Liver (tissue), 3 donors: ENCODE measurements at regions not wholly inside any gene's neighbourhood (a gene's known extent, or its start where the extent isn't known, plus 50 kb on each side); places are given as distances from the start of the nearest gene placed in this dataset.

ENCODE experiments used
- EGR1 ChIP-seq, 2 donors: IDR thresholded peaks; 2 replicates each; pipeline ENCODE4 v1.6.1; 2016 to 2018; ENCODE audit warnings: antibody characterized with exemption in 2 of 2, low read depth in 2 of 2
- GABPA ChIP-seq, 2 donors: IDR thresholded peaks in 1 of 2; conservative IDR thresholded peaks in 1 of 2; 2 replicates each; pipeline ENCODE4 v1.6.1; 2016; ENCODE audit warnings: antibody characterized with exemption in 2 of 2, mild to moderate bottlenecking in 1 of 2, moderate library complexity in 1 of 2
- HNF4G ChIP-seq: IDR thresholded peaks from 2 replicates; pipeline ENCODE4 v1.6.1; 2016; ENCODE audit warnings: antibody characterized with exemption
- JUND ChIP-seq, 2 donors: IDR thresholded peaks; 2 replicates each; pipeline ENCODE4 v1.6.1; 2016; ENCODE audit warnings: antibody characterized with exemption in 2 of 2
- MAX ChIP-seq: IDR thresholded peaks from 2 replicates; pipeline ENCODE4 v1.6.1; 2016; ENCODE audit warnings: antibody characterized with exemption
- RAD21 ChIP-seq, 2 donors: IDR thresholded peaks; 2 replicates each; pipeline ENCODE4 v1.6.1; 2016; ENCODE audit warnings: antibody characterized with exemption in 2 of 2, mild to moderate bottlenecking in 2 of 2
- RXRA ChIP-seq, 2 donors: IDR thresholded peaks; 2 replicates each; pipeline ENCODE4 v1.6.1; 2017 to 2018; ENCODE audit warnings: antibody characterized with exemption in 2 of 2, mild to moderate bottlenecking in 1 of 2
- SP1 ChIP-seq: IDR thresholded peaks from 2 replicates; pipeline ENCODE4 v1.6.1; 2018; ENCODE audit warnings: antibody characterized with exemption, mild to moderate bottlenecking
- TAF1 ChIP-seq: conservative IDR thresholded peaks from 2 replicates; pipeline ENCODE4 v1.6.1; 2016; ENCODE audit warnings: antibody characterized with exemption, mild to moderate bottlenecking
- YY1 ChIP-seq: IDR thresholded peaks from 2 replicates; pipeline ENCODE4 v1.6.1; 2016; ENCODE audit warnings: antibody characterized with exemption, mild to moderate bottlenecking
- TF ChIP-seq, protein P1 (sequence below): IDR thresholded peaks from 2 replicates; pipeline ENCODE4 v1.6.1; 2016; ENCODE audit warnings: antibody characterized with exemption, mild to moderate bottlenecking
- TF ChIP-seq, protein P2 (sequence below): fragments of 150-350 bp; IDR thresholded peaks from 2 replicates; pipeline ENCODE4 v1.5.1; 2017; ENCODE audit warnings: improper control_type of control experiment, low read depth, low read length; ENCODE audit not compliant: missing input control
- TF ChIP-seq, protein P3 (sequence below): IDR thresholded peaks from 2 replicates; pipeline ENCODE4 v1.6.1; 2016; ENCODE audit warnings: antibody characterized with exemption
- donor health status: healthy.
- donor health status: healthy.

DNA sequence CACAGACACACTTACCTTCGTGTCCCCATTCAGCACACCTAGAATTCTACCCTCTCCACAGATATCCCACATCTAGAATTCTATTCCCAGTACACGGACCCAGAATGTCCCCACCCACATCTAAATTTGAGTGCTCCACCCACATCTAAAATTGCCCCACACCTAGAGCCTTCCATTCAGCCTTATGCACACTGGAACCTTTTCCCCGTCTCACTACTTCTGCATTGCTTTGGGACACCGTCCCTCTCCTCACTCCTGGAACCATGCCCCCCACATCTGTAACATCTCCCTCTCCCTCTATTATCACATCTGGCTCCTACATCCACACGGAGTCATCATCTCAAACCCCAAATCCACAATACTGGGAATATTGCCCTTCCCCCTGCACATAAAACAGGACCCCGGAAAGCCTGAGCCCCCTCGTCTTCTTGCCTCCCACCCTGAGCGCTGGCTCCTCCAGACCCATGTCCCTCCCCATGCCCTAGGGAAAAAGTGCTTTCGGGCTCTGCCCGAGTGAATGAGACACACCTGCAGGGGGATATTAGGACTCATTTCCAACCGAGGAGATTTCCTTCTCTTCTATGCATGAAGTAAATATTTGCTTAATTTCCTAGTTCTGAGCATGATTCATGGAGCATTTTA, 125.8 kb upstream of the UNC5B start:
- TF ChIP-seq, protein P1, sequence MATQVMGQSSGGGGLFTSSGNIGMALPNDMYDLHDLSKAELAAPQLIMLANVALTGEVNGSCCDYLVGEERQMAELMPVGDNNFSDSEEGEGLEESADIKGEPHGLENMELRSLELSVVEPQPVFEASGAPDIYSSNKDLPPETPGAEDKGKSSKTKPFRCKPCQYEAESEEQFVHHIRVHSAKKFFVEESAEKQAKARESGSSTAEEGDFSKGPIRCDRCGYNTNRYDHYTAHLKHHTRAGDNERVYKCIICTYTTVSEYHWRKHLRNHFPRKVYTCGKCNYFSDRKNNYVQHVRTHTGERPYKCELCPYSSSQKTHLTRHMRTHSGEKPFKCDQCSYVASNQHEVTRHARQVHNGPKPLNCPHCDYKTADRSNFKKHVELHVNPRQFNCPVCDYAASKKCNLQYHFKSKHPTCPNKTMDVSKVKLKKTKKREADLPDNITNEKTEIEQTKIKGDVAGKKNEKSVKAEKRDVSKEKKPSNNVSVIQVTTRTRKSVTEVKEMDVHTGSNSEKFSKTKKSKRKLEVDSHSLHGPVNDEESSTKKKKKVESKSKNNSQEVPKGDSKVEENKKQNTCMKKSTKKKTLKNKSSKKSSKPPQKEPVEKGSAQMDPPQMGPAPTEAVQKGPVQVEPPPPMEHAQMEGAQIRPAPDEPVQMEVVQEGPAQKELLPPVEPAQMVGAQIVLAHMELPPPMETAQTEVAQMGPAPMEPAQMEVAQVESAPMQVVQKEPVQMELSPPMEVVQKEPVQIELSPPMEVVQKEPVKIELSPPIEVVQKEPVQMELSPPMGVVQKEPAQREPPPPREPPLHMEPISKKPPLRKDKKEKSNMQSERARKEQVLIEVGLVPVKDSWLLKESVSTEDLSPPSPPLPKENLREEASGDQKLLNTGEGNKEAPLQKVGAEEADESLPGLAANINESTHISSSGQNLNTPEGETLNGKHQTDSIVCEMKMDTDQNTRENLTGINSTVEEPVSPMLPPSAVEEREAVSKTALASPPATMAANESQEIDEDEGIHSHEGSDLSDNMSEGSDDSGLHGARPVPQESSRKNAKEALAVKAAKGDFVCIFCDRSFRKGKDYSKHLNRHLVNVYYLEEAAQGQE = no peak
- no peak for TF ChIP-seq TAF1
- TF ChIP-seq, protein P2, sequence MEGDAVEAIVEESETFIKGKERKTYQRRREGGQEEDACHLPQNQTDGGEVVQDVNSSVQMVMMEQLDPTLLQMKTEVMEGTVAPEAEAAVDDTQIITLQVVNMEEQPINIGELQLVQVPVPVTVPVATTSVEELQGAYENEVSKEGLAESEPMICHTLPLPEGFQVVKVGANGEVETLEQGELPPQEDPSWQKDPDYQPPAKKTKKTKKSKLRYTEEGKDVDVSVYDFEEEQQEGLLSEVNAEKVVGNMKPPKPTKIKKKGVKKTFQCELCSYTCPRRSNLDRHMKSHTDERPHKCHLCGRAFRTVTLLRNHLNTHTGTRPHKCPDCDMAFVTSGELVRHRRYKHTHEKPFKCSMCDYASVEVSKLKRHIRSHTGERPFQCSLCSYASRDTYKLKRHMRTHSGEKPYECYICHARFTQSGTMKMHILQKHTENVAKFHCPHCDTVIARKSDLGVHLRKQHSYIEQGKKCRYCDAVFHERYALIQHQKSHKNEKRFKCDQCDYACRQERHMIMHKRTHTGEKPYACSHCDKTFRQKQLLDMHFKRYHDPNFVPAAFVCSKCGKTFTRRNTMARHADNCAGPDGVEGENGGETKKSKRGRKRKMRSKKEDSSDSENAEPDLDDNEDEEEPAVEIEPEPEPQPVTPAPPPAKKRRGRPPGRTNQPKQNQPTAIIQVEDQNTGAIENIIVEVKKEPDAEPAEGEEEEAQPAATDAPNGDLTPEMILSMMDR = no peak
- no peak for TF ChIP-seq EGR1 (IDR thresholded peaks at IDR 0.05; ENCODE audit: low read depth in 2 of 2)
- TF ChIP-seq RXRA (IDR thresholded peaks at IDR 0.05) = no peak
- TF ChIP-seq JUND (IDR thresholded peaks at IDR 0.05) = no peak
- TF ChIP-seq, protein P3, sequence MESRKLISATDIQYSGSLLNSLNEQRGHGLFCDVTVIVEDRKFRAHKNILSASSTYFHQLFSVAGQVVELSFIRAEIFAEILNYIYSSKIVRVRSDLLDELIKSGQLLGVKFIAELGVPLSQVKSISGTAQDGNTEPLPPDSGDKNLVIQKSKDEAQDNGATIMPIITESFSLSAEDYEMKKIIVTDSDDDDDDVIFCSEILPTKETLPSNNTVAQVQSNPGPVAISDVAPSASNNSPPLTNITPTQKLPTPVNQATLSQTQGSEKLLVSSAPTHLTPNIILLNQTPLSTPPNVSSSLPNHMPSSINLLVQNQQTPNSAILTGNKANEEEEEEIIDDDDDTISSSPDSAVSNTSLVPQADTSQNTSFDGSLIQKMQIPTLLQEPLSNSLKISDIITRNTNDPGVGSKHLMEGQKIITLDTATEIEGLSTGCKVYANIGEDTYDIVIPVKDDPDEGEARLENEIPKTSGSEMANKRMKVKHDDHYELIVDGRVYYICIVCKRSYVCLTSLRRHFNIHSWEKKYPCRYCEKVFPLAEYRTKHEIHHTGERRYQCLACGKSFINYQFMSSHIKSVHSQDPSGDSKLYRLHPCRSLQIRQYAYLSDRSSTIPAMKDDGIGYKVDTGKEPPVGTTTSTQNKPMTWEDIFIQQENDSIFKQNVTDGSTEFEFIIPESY = no peak
- TF ChIP-seq RAD21 (IDR thresholded peaks at IDR 0.05) = no peak
- TF ChIP-seq SP1 = no peak
- TF ChIP-seq YY1 = no peak
- TF ChIP-seq GABPA (IDR thresholded peaks at IDR 0.05 in 1 of 2, conservative IDR thresholded peaks at IDR 0.05 in 1 of 2) = no peak
- TF ChIP-seq HNF4G = no peak
- no peak for TF ChIP-seq MAX
